ENCODE measurements at regions not wholly inside any gene's neighbourhood (a gene's known extent, or its start where the extent isn't known, plus 50 kb on each side); places are given as distances from the start of the nearest gene placed in this dataset.

GRCh38 chr3:23662079-23662617 is 143.6 kb upstream of the UBE2E1 start:
- no peak overlapping the region for H3K27ac ChIP-seq (ENCODE audit: low read depth in 1 of 2, low read length in 2 of 2)
- no peak for DNase-seq (ENCODE audit: low spot score)
- H3K27me3 ChIP-seq (ENCODE audit: control insufficient read depth in 4 of 4, insufficient read depth in 4 of 4, low read length in 3 of 4): no peaks in the 10 kb centered on the region
- no peaks in the 10 kb centered on the region for H3K9me3 ChIP-seq (ENCODE audit: control insufficient read depth in 4 of 4, low read length in 3 of 4)
- TF ChIP-seq HNF4A (conservative IDR thresholded peaks at IDR 0.05): no peak
- TF ChIP-seq RXRA (IDR thresholded peaks at IDR 0.05): no peak
- no peak for TF ChIP-seq NR2F2 (IDR thresholded peaks at IDR 0.05)
- TF ChIP-seq REST (IDR thresholded peaks at IDR 0.05): no peak
- no peak for TF ChIP-seq YY1 (IDR thresholded peaks at IDR 0.05)
- no peak for TF ChIP-seq ATF3 (IDR thresholded peaks at IDR 0.05)
- no peak for TF ChIP-seq SP1 (IDR thresholded peaks at IDR 0.05)
- no peak for TF ChIP-seq MAX (IDR thresholded peaks at IDR 0.05)
- TF ChIP-seq CTCF (IDR thresholded peaks at IDR 0.05; ENCODE audit: low read depth, low read length, missing input control): no peak
- TF ChIP-seq RAD21 (IDR thresholded peaks at IDR 0.05): no peak
- TF ChIP-seq FOXA1 (IDR thresholded peaks at IDR 0.05): no peak
- no peak overlapping the region for H3K4me3 ChIP-seq (ENCODE audit: low read depth in 1 of 3, low read length in 3 of 3)
- no peak overlapping the region for H3K9ac ChIP-seq (ENCODE audit: low read depth in 1 of 2, low read length in 2 of 2)
- no peaks in the 10 kb centered on the region for H3K36me3 ChIP-seq (ENCODE audit: control insufficient read depth in 4 of 4, insufficient read depth in 3 of 4, low read depth in 1 of 4, low read length in 3 of 4)
- no peaks in the 10 kb centered on the region for H3K4me1 ChIP-seq (ENCODE audit: control insufficient read depth in 4 of 4, insufficient read depth in 4 of 4, low read length in 3 of 4)
- 82% methylated on average over 9 of the region's 9 CpGs for WGBS

GRCh38 chr3:23663246-23663645 is 142.5 kb upstream of the UBE2E1 start:
- Histone ChIP-seq H3K9me3 (ENCODE audit: control insufficient read depth in 4 of 4, low read length in 3 of 4) (no peaks in the 10 kb centered on the region), H3K9ac (ENCODE audit: low read depth in 1 of 2, low read length in 2 of 2) (no peak overlapping the region), H3K4me1 (ENCODE audit: control insufficient read depth in 4 of 4, insufficient read depth in 4 of 4, low read length in 3 of 4) (no peaks in the 10 kb centered on the region), H3K36me3 (ENCODE audit: control insufficient read depth in 4 of 4, insufficient read depth in 3 of 4, low read depth in 1 of 4, low read length in 3 of 4) (no peaks in the 10 kb centered on the region), H3K27ac (ENCODE audit: low read depth in 1 of 2, low read length in 2 of 2) (no peak overlapping the region), H3K4me3 (ENCODE audit: low read depth in 1 of 3, low read length in 3 of 3) (no peak overlapping the region), H3K27me3 (ENCODE audit: control insufficient read depth in 4 of 4, insufficient read depth in 4 of 4, low read length in 3 of 4) (no peaks in the 10 kb centered on the region)
- DNase-seq (ENCODE audit: low spot score): no peak
- WGBS: 78% methylated on average over 3 of the region's 3 CpGs
- TF ChIP-seq RXRA (IDR thresholded peaks at IDR 0.05): no peak
- TF ChIP-seq FOXA2 (IDR thresholded peaks at IDR 0.05): no peak
- TF ChIP-seq TAF1 (conservative IDR thresholded peaks at IDR 0.05): no peak
- TF ChIP-seq YY1 (IDR thresholded peaks at IDR 0.05): no peak
- no peak for TF ChIP-seq NR2F2 (IDR thresholded peaks at IDR 0.05)
- no peak for TF ChIP-seq CTCF (IDR thresholded peaks at IDR 0.05; ENCODE audit: low read depth, low read length, missing input control)
- TF ChIP-seq GABPA (IDR thresholded peaks at IDR 0.05 in 1 of 2, conservative IDR thresholded peaks at IDR 0.05 in 1 of 2): no peak
- no peak for TF ChIP-seq RAD21 (IDR thresholded peaks at IDR 0.05)
- TF ChIP-seq MAX (IDR thresholded peaks at IDR 0.05): no peak
- TF ChIP-seq JUND (IDR thresholded peaks at IDR 0.05): no peak
- no peak for TF ChIP-seq FOXA1 (IDR thresholded peaks at IDR 0.05)
- TF ChIP-seq HNF4G (IDR thresholded peaks at IDR 0.05): no peak
- no peak for TF ChIP-seq ATF3 (IDR thresholded peaks at IDR 0.05)
- no peak for TF ChIP-seq EGR1 (IDR thresholded peaks at IDR 0.05; ENCODE audit: low read depth in 2 of 2)
- no peak for TF ChIP-seq ZBTB33 (IDR thresholded peaks at IDR 0.05)
- TF ChIP-seq SP1 (IDR thresholded peaks at IDR 0.05): no peak

All from liver (tissue), 8 donors.